ENCODE measurements at regions not wholly inside any gene's neighbourhood (a gene's known extent, or its start where the extent isn't known, plus 50 kb on each side); places are given as distances from the start of the nearest gene placed in this dataset.

DNA sequence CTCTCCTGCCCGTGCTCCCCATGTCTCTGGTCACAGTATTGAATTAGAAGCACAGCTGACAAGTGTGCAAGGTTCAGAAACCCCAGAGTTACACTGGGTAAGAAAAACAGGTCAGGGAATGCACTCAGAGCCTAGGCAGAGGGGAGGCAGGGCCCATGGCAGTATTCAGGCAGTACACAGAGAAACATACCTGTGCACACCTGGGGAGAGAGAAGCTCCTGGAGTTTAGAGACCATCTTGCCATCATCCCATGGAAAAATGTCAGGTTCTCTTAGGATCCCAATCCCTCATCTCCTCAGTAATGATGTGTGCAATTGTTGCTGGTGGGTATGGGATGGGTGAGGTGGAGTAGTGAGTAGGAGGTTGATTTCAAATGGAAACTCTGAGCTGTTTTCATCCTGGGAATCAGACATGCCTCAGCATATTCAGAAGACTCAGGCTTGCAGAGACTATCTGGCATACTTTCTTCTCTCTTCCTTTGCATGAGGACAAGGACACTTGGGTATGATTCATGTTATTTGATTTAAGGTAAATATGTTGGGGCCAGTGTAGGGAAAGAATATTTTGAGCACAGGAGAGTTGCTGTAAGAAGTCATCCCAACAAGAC lies 228.5 kb downstream of the ESM1 start:
- no peak for TF ChIP-seq POLR2A (IDR thresholded peaks at IDR 0.05)
- TF ChIP-seq, protein P1, sequence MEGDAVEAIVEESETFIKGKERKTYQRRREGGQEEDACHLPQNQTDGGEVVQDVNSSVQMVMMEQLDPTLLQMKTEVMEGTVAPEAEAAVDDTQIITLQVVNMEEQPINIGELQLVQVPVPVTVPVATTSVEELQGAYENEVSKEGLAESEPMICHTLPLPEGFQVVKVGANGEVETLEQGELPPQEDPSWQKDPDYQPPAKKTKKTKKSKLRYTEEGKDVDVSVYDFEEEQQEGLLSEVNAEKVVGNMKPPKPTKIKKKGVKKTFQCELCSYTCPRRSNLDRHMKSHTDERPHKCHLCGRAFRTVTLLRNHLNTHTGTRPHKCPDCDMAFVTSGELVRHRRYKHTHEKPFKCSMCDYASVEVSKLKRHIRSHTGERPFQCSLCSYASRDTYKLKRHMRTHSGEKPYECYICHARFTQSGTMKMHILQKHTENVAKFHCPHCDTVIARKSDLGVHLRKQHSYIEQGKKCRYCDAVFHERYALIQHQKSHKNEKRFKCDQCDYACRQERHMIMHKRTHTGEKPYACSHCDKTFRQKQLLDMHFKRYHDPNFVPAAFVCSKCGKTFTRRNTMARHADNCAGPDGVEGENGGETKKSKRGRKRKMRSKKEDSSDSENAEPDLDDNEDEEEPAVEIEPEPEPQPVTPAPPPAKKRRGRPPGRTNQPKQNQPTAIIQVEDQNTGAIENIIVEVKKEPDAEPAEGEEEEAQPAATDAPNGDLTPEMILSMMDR (IDR thresholded peaks at IDR 0.05) = no peak
